SK-N-SH (cell line): ENCODE measurements at regions not wholly inside any gene's neighbourhood (a gene's known extent, or its start where the extent isn't known, plus 50 kb on each side); places are given as distances from the start of the nearest gene placed in this dataset.

ENCODE experiments used
- CTCF ChIA-PET: fragments of 300-600, 350-600 bp; formaldehyde crosslinking; extraction: SDS; loops from one replicate; lab custom pipeline; 2021; lab: Yijun Ruan, JAX
- POLR2A ChIA-PET: fragments of 350-600 bp; sonication (Branson Sonifier 250); formaldehyde crosslinking; extraction: SDS; loops from one replicate; lab custom pipeline; 2020; ENCODE audit warnings: antibody characterized with exemption, inconsistent platforms; lab: Yijun Ruan, JAX
- DNase-seq: peaks from one replicate; pipeline ENCODE4 v3.0.0; 2012
- H2AFZ ChIP-seq: fragments of 200-600 bp; sonication (generic); 2 replicates; pipeline ENCODE4 v1.8.1; 2016; ENCODE audit warnings: antibody characterized with exemption, mild to moderate bottlenecking, low read depth
- H3F3A ChIP-seq: fragments of 200-600 bp; sonication (generic); replicated peaks from 2 replicates; pipeline ENCODE3; 2016; ENCODE audit warnings: antibody characterized with exemption, mild to moderate bottlenecking; ENCODE audit not compliant: insufficient read depth
- H3K27ac ChIP-seq, 2 experiments: fragments of 200-500 bp in 1 of 2; fragments of 200-600 bp in 1 of 2; sonication (Bioruptor generic) in 1 of 2; sonication (generic), shearing (Covaris generic) in 1 of 2; 2 replicates each; pipeline versions ENCODE4 v1.5.1 to v1.6.1; 2014 to 2016; ENCODE audit warnings: low read depth in 2 of 2, inconsistent platforms in 1 of 2, low read length in 1 of 2, mild to moderate bottlenecking in 1 of 2, mixed read lengths in 1 of 2
- H3K27me3 ChIP-seq: fragments of 200-600 bp; sonication (generic), shearing (Covaris generic); 2 replicates; pipeline ENCODE4 v1.6.1; 2016; ENCODE audit warnings: mixed run types; ENCODE audit not compliant: insufficient read depth
- H3K36me3 ChIP-seq, 2 experiments: fragments of 200-500 bp in 1 of 2; fragments of 200-600 bp in 1 of 2; sonication (Bioruptor generic) in 1 of 2; sonication (generic) in 1 of 2; replicated peaks in 1 of 2; 2 replicates each; pipeline versions ENCODE3 to v1.5.1; 2014 to 2016; ENCODE audit warnings: low read length in 1 of 2, mild to moderate bottlenecking in 1 of 2; ENCODE audit not compliant: insufficient read depth in 2 of 2, control insufficient read depth in 1 of 2
- H3K4me1 ChIP-seq, 2 experiments: fragments of 200-500 bp in 1 of 2; fragments of 200-600 bp in 1 of 2; sonication (Bioruptor generic) in 1 of 2; sonication (generic), shearing (Covaris generic) in 1 of 2; 2 replicates each; pipeline versions ENCODE4 v1.5.1 to v1.6.1; 2014 to 2016; ENCODE audit warnings: low read depth in 1 of 2, low read length in 1 of 2, mixed run types in 1 of 2; ENCODE audit not compliant: insufficient read depth in 2 of 2, control insufficient read depth in 1 of 2
- H3K4me2 ChIP-seq: fragments of 200-600 bp; sonication (generic), shearing (Covaris generic); 2 replicates; pipeline ENCODE4 v1.6.1; 2017; ENCODE audit warnings: mixed run types
- H3K4me3 ChIP-seq, 2 experiments: fragments of 200-500 bp in 1 of 2; fragments of 200-600 bp in 1 of 2; sonication (Bioruptor generic) in 1 of 2; sonication (generic), shearing (Covaris generic) in 1 of 2; 2 replicates each; pipeline versions ENCODE4 v1.5.1 to v1.8.1; 2014 to 2016; ENCODE audit warnings: low read depth in 2 of 2, inconsistent platforms in 1 of 2, low read length in 1 of 2, mild to moderate bottlenecking in 1 of 2, mixed read lengths in 1 of 2, moderate library complexity in 1 of 2
- H3K79me2 ChIP-seq: fragments of 200-600 bp; sonication (generic); 2 replicates; pipeline ENCODE4 v1.8.1; 2017; ENCODE audit warnings: mild to moderate bottlenecking; ENCODE audit not compliant: insufficient read depth
- H3K9ac ChIP-seq: fragments of 200-600 bp; sonication (generic); 2 replicates; pipeline ENCODE4 v1.6.1; 2017; ENCODE audit warnings: mixed run types
- H3K9me2 ChIP-seq: fragments of 200-600 bp; sonication (generic); 2 replicates; pipeline ENCODE4 v1.6.1; 2017; ENCODE audit warnings: mixed run types
- H3K9me3 ChIP-seq: fragments of 200-600 bp; sonication (generic); 2 replicates; pipeline ENCODE4 v1.6.1; 2017; ENCODE audit warnings: mixed run types, mild to moderate bottlenecking, moderate library complexity
- H4K20me1 ChIP-seq: fragments of 200-600 bp; sonication (generic); 2 replicates; pipeline ENCODE4 v1.6.1; 2017; ENCODE audit warnings: mild to moderate bottlenecking, mixed run types; ENCODE audit not compliant: insufficient read depth
- CHD2 ChIP-seq: fragments of 150-350 bp; IDR thresholded peaks from 2 replicates; pipeline ENCODE4 v1.6.1; 2018; ENCODE audit warnings: low read length; ENCODE audit not compliant: partially characterized antibody
- EZH2phosphoT487 ChIP-seq: fragments of 200-600 bp; sonication (generic); IDR thresholded peaks from 2 replicates; pipeline ENCODE4 v1.6.1; 2017; ENCODE audit warnings: low read depth, mixed run types, mild to moderate bottlenecking, antibody characterized with exemption, moderate library complexity, borderline replicate concordance
- FOXJ3 ChIP-seq: sonication (generic); formaldehyde crosslinking; IDR thresholded peaks from 2 replicates; pipeline ENCODE4 v1.5.1; 2020; ENCODE audit warnings: mild to moderate bottlenecking, missing genetic modification reagents
- FOXM1 ChIP-seq: IDR thresholded peaks from 2 replicates; pipeline ENCODE4 v1.4.0; 2012; ENCODE audit warnings: low read depth, mild to moderate bottlenecking
- GABPA ChIP-seq: IDR thresholded peaks from 2 replicates; pipeline ENCODE4 v1.4.0; 2012; ENCODE audit warnings: low read depth, mild to moderate bottlenecking
- MEF2A ChIP-seq: IDR thresholded peaks from 2 replicates; pipeline ENCODE4 v1.4.0; 2012; ENCODE audit warnings: low read depth, borderline replicate concordance
- MXI1 ChIP-seq: IDR thresholded peaks from 2 replicates; pipeline ENCODE4 v1.6.1; 2012; ENCODE audit warnings: mild to moderate bottlenecking, low read depth, low read length, improper control_type of control experiment
- RFX5 ChIP-seq: IDR thresholded peaks from 2 replicates; pipeline ENCODE4 v1.6.1; 2012; ENCODE audit warnings: mild to moderate bottlenecking, improper control_type of control experiment, low read length
- SMC3 ChIP-seq: IDR thresholded peaks from 2 replicates; pipeline ENCODE4 v1.6.1; 2012; ENCODE audit warnings: low read depth, low read length, improper control_type of control experiment
- TAF1 ChIP-seq: IDR thresholded peaks from 2 replicates; pipeline ENCODE4 v1.6.1; 2012; ENCODE audit warnings: low read depth, mild to moderate bottlenecking, low read length, moderate library complexity, borderline replicate concordance
- TCF12 ChIP-seq: IDR thresholded peaks from 2 replicates; pipeline ENCODE4 v1.4.0; 2012
- YY1 ChIP-seq: IDR thresholded peaks from 2 replicates; pipeline ENCODE4 v1.4.0; 2012; ENCODE audit warnings: low read depth, mild to moderate bottlenecking
- WGBS: methylation state at CpG from one replicate; pipeline ENCODE4 v1.1.6; 2017; ENCODE audit warnings: low lambda C conversion rate; 5-methylcytosine and 5-hydroxymethylcytosine counted together
- TF ChIP-seq, protein P1 (sequence below): IDR thresholded peaks from 2 replicates; pipeline ENCODE4 v1.4.0; 2012; ENCODE audit warnings: low read depth, borderline replicate concordance

DNA sequence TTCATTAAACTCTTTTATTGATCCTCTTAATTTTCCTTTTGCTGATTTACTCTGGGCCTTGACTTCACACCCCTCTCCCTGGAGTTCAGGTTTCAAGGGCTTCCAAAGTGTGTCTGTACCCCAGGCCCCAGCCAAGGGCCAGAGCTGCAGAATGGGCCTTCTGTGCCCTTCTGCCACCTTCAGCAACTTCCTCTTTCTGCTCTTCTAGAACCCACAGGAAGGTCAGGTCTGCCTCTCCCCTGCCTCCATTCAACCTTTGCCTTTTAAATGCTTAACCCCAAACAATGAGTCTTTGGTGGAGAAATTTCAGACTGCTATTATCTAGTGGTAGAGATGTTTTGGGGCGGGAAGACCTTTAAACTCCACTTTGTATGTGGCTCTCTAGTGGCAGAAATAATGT lies 63.1 kb downstream of the TSN start:
- Histone ChIP-seq H3K27ac (no peak overlapping the region), H3K27me3 (no peaks in the 10 kb centered on the region; the same call in 1 of the 2 replicates), H3K79me2 (no peaks in the 10 kb centered on the region), H3K36me3 (no peaks in the 10 kb centered on the region), H2AFZ (no peak overlapping the region), H3K4me2 (no peak overlapping the region), H3F3A (no peaks in the 10 kb centered on the region), H4K20me1 (no peaks in the 10 kb centered on the region), H3K4me1 (no peaks in the 10 kb centered on the region), H3K9me3 (no peaks in the 10 kb centered on the region), H3K9me2 (no peaks in the 10 kb centered on the region), H3K9ac (no peak overlapping the region), H3K4me3 (no peak overlapping the region)
- CTCF ChIA-PET, result interaction anchor here (1.0 to 1.1 kb wide), 2 partner anchors 30 to 82 kb away, joined by 3 read pairs; no protein-coding TSS in a partner anchor
- no peak for DNase-seq
- TF ChIP-seq CHD2 (no peak), TAF1 (no peak), RFX5 (no peak), TCF12 (no peak), SMC3 (no peak), EZH2phosphoT487 (no peak), FOXJ3 (no peak), YY1 (no peak), FOXM1 (no peak)
- TF ChIP-seq, protein P1, sequence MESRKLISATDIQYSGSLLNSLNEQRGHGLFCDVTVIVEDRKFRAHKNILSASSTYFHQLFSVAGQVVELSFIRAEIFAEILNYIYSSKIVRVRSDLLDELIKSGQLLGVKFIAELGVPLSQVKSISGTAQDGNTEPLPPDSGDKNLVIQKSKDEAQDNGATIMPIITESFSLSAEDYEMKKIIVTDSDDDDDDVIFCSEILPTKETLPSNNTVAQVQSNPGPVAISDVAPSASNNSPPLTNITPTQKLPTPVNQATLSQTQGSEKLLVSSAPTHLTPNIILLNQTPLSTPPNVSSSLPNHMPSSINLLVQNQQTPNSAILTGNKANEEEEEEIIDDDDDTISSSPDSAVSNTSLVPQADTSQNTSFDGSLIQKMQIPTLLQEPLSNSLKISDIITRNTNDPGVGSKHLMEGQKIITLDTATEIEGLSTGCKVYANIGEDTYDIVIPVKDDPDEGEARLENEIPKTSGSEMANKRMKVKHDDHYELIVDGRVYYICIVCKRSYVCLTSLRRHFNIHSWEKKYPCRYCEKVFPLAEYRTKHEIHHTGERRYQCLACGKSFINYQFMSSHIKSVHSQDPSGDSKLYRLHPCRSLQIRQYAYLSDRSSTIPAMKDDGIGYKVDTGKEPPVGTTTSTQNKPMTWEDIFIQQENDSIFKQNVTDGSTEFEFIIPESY, result no peak
- WGBS, result 6% methylated on average over 1 of the region's 1 CpG
- POLR2A ChIA-PET, result no interaction called here

DNA sequence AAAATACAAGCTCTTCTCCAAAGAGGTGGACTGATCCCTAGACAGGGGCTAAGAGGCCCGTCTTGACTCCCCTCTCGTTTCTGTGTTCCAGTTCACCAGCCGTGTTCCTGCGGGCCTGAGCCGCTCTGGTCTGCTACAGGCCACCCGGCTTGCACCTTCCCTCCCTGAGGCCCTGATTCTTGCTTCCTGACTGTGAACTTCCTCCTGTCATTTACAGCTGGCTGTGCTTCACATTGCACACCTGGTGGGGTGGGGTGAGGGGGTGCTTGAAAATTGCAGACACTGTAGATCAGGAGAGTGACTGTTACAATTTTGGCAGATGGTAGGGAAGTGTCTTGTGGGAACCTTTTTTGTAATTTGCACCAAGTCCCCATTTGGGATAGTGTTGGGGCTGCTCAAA lies 64.4 kb downstream of the TSN start:
- no peak for DNase-seq
- Histone ChIP-seq H3K36me3 (no peaks in the 10 kb centered on the region), H4K20me1 (no peaks in the 10 kb centered on the region), H3K79me2 (no peaks in the 10 kb centered on the region), H3K27me3 (no peaks in the 10 kb centered on the region; the same call in 1 of the 2 replicates), H3K4me3 (no peak overlapping the region), H3K27ac (no peak overlapping the region), H3K9ac (no peak overlapping the region), H3K4me2 (no peak overlapping the region), H2AFZ (no peak overlapping the region), H3K4me1 (no peaks in the 10 kb centered on the region), H3K9me3 (no peaks in the 10 kb centered on the region), H3F3A (no peaks in the 10 kb centered on the region), H3K9me2 (no peaks in the 10 kb centered on the region)
- 35% methylated on average over 6 of the region's 6 CpGs for WGBS
- TF ChIP-seq MXI1 (no peak), GABPA (no peak), MEF2A (no peak)
- POLR2A ChIA-PET, result no interaction called here
- CTCF ChIA-PET, result interaction anchor here (1.0 kb wide), 1 partner anchor 9 kb away, joined by 3 read pairs; no protein-coding TSS in a partner anchor
